HG02571 (cell line): ENCODE measurements at regions not wholly inside any gene's neighbourhood (a gene's known extent, or its start where the extent isn't known, plus 50 kb on each side); places are given as distances from the start of the nearest gene placed in this dataset.

Experiments used
- ATAC-seq: cut with Tn5 transposase; IDR thresholded peaks from one replicate; pipeline ENCODE4 v1.9.1; 2021; ENCODE audit warnings: mild to moderate bottlenecking, moderate library complexity; ENCODE audit not compliant: unreplicated experiment

- no peak for ATAC-seq
Observed at GRCh38 chr20:24862606-24863005, 86.5 kb upstream of the CST7 start.

- ATAC-seq, result no peak
Observed at GRCh38 chr20:24863356-24863755, 85.7 kb upstream of the CST7 start.

- no peak for ATAC-seq
Observed at GRCh38 chr20:24866008-24866407, 83.1 kb upstream of the CST7 start.

- no peak for ATAC-seq
Observed at GRCh38 chr20:24866742-24867141, 82.3 kb upstream of the CST7 start.

- ATAC-seq, result no peak
Observed at GRCh38 chr20:24867556-24867955, 81.5 kb upstream of the CST7 start.

GRCh38 chr20:24868396-24868927 lies 80.6 kb upstream of the CST7 start:
- ATAC-seq, result no peak

- no peak for ATAC-seq
Observed at GRCh38 chr20:24868959-24869358, 80.1 kb upstream of the CST7 start.

- ATAC-seq, result no peak
Observed at GRCh38 chr20:24870057-24870456, 79.0 kb upstream of the CST7 start.

GRCh38 chr20:24870881-24871280 lies 78.2 kb upstream of the CST7 start:
- ATAC-seq, result no peak

- ATAC-seq, result no peak
Observed at GRCh38 chr20:24871480-24872213, 77.4 kb upstream of the CST7 start.

GRCh38 chr20:24872291-24873024 lies 76.6 kb upstream of the CST7 start:
- no peak for ATAC-seq

- no peak for ATAC-seq
Observed at GRCh38 chr20:24873025-24873620, 75.9 kb upstream of the CST7 start.

GRCh38 chr20:24875078-24875477 lies 74.0 kb upstream of the CST7 start:
- no peak for ATAC-seq

GRCh38 chr20:24877652-24878051 lies 71.4 kb upstream of the CST7 start:
- no peak for ATAC-seq

- ATAC-seq, result no peak
Observed at GRCh38 chr20:24878657-24879056, 70.4 kb upstream of the CST7 start.

- ATAC-seq, result no peak
Observed at GRCh38 chr20:24879875-24880274, 69.2 kb upstream of the CST7 start.

- ATAC-seq, result no peak
Observed at GRCh38 chr20:24880356-24880755, 68.7 kb upstream of the CST7 start.

GRCh38 chr20:24890286-24890685 lies 58.8 kb upstream of the CST7 start:
- no peak for ATAC-seq

GRCh38 chr20:24891546-24892393 lies 57.3 kb upstream of the CST7 start:
- no peak for ATAC-seq

- ATAC-seq, result no peak
Observed at GRCh38 chr20:24892522-24892921, 56.5 kb upstream of the CST7 start.

GRCh38 chr20:24892931-24893330 lies 56.1 kb upstream of the CST7 start:
- no peak for ATAC-seq
